ENCODE measurements at regions not wholly inside any gene's neighbourhood (a gene's known extent, or its start where the extent isn't known, plus 50 kb on each side); places are given as distances from the start of the nearest gene placed in this dataset.

DNA sequence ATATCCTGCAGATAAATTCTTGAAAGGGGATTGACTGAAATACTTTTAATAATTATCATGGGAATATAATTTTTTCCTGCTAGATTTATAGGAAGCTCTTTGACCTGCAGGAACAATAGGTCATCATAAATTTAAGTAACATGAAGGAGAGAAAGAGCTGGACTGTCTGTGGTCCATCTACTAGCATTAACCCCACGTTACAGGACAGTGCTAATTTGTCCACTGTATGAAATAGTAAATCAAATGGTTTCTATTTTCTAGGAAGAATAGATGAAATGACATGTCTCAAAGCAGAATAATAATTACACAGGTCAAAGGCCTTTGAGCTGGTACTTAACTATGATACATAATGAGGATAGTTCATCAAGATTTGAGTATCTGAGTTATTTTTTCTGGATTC, 825.4 kb upstream of the CNTN5 start:
- DNase-seq (ENCODE audit: low read depth): no peak
- TF ChIP-seq, protein P1, sequence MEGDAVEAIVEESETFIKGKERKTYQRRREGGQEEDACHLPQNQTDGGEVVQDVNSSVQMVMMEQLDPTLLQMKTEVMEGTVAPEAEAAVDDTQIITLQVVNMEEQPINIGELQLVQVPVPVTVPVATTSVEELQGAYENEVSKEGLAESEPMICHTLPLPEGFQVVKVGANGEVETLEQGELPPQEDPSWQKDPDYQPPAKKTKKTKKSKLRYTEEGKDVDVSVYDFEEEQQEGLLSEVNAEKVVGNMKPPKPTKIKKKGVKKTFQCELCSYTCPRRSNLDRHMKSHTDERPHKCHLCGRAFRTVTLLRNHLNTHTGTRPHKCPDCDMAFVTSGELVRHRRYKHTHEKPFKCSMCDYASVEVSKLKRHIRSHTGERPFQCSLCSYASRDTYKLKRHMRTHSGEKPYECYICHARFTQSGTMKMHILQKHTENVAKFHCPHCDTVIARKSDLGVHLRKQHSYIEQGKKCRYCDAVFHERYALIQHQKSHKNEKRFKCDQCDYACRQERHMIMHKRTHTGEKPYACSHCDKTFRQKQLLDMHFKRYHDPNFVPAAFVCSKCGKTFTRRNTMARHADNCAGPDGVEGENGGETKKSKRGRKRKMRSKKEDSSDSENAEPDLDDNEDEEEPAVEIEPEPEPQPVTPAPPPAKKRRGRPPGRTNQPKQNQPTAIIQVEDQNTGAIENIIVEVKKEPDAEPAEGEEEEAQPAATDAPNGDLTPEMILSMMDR (IDR thresholded peaks at IDR 0.05; ENCODE audit: insufficient read depth, low read depth, low read length): no peak

DNA sequence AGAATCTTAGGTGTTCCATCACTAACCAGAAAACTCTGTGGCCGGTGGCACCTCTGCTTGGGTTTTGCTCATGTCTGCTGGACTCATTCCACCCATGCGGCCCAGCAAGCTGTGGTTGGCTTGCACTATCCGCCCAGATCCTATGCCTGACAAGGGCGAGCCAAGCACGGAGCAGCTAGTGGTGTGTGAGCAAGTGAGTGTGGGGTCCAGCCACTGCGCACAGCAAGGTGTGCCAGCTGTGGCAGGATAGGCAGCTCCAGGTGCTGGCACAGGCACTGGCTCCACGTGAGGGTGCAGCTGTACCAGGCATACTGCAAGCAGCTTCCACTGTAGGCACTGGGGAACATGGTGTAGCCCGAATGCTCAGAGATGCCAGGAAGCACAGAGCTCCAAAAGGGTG, 813.7 kb upstream of the CNTN5 start:
- no peak overlapping the region for H3K4me3 ChIP-seq (ENCODE audit: low read depth, low read length)
- TF ChIP-seq, protein P1 (IDR thresholded peaks at IDR 0.05; ENCODE audit: insufficient read depth, low read depth, low read length): no peak
- DNase-seq (ENCODE audit: low read depth): no peak

More for the DNA sequence above, 825.4 kb upstream of the CNTN5 start:
- no peak overlapping the region for H3K4me3 ChIP-seq (ENCODE audit: low read depth, low read length)

DNA sequence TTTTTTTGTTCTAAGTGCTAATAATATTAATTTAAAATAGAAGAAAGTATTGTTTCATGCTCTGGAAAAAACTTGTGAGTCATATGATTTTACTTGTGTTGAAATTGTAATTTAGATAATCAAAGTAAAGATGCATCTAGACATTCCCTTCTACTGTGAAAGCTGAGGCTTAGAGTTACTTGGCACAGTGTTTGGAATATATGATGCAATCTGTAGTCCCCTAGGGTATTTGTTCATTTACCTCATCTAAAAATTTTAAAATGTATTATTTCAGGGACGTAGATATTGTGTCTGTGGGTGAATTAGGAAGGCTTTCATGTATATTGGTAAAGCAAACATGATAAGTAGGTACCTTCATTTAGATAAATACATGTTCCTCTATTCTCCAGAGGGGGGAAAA, 793.5 kb upstream of the CNTN5 start:
- no peak overlapping the region for H3K4me3 ChIP-seq (ENCODE audit: low read depth, low read length)
- TF ChIP-seq, protein P1 (IDR thresholded peaks at IDR 0.05; ENCODE audit: insufficient read depth, low read depth, low read length): no peak
- no peak for DNase-seq (ENCODE audit: low read depth)

GRCh38 chr11:98230678-98231077, 790.1 kb upstream of the CNTN5 start:
- no peak overlapping the region for H3K4me3 ChIP-seq (ENCODE audit: low read depth, low read length)
- TF ChIP-seq, protein P1 (IDR thresholded peaks at IDR 0.05; ENCODE audit: insufficient read depth, low read depth, low read length): no peak
- DNase-seq (ENCODE audit: low read depth): no peak

DNA sequence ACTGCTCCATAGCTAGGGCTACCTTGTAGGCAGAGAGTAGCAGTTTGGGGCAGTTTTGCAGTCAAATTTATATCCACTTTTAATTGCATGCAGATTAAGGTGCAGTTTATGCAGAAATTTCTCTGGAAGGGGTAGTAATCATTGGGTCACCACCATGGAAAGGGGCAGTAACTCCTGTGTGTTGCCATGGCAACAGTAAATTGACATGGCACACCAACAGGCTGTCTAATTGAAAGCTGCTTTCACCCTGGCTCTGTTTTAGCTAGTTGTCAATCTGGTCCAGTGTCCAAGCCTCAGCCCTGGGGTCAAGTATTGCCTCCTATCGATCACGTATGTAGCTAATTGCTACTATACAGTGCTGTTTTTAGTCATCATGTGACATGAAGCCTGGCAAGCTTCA, 786.1 kb upstream of the CNTN5 start:
- TF ChIP-seq, protein P1 (IDR thresholded peaks at IDR 0.05; ENCODE audit: insufficient read depth, low read depth, low read length): no peak
- H3K4me3 ChIP-seq (ENCODE audit: low read depth, low read length): no peak overlapping the region

GRCh38 chr11:98243897-98244296, 776.9 kb upstream of the CNTN5 start:
- TF ChIP-seq, protein P1 (IDR thresholded peaks at IDR 0.05; ENCODE audit: insufficient read depth, low read depth, low read length): no peak
- no peak for DNase-seq (ENCODE audit: low read depth)
- no peak overlapping the region for H3K4me3 ChIP-seq (ENCODE audit: low read depth, low read length)

More for the DNA sequence above, 786.1 kb upstream of the CNTN5 start:
- DNase-seq (ENCODE audit: low read depth): no peak

- TF ChIP-seq, protein P1 (IDR thresholded peaks at IDR 0.05; ENCODE audit: insufficient read depth, low read depth, low read length): no peak
- H3K4me3 ChIP-seq (ENCODE audit: low read depth, low read length): no peak overlapping the region
- DNase-seq (ENCODE audit: low read depth): no peak
Observed at GRCh38 chr11:98260983-98261382, 759.8 kb upstream of the CNTN5 start.

All from fibroblast of villous mesenchyme (primary cell).